SK-N-SH treated with all-trans-retinoic acid at 6 μM for 48 hours (cell line): ENCODE measurements at regions not wholly inside any gene's neighbourhood (a gene's known extent, or its start where the extent isn't known, plus 50 kb on each side); places are given as distances from the start of the nearest gene placed in this dataset.

ENCODE experiments used
- CSDC2 ChIP-seq: fragments of 250-450 bp; sonication (Bioruptor Pico); IDR thresholded peaks from 2 replicates; pipeline ENCODE4 v1.5.0; 2020; ENCODE audit warnings: mild to moderate bottlenecking, moderate library complexity
- CSRNP3 ChIP-seq: fragments of 250-450 bp; sonication (Bioruptor Pico); IDR thresholded peaks from 2 replicates; pipeline ENCODE4 v1.5.1; 2021; ENCODE audit warnings: mild to moderate bottlenecking, moderate library complexity
- ESRRG ChIP-seq: fragments of 250-450 bp; sonication (Bioruptor Pico); IDR thresholded peaks from 2 replicates; pipeline ENCODE4 v1.6.1; 2021; ENCODE audit warnings: mild to moderate bottlenecking
- OSR1 ChIP-seq: fragments of 250-450 bp; sonication (Bioruptor Pico); IDR thresholded peaks from 2 replicates; pipeline ENCODE4 v1.8.0; 2022; ENCODE audit warnings: moderate library complexity, mild to moderate bottlenecking, inconsistent platforms
- RARB ChIP-seq: fragments of 250-450 bp; sonication (Bioruptor Pico); IDR thresholded peaks from 2 replicates; pipeline ENCODE4 v1.8.0; 2021; ENCODE audit warnings: mild to moderate bottlenecking, moderate library complexity
- SNAI2 ChIP-seq: fragments of 250-450 bp; sonication (Bioruptor Pico); IDR thresholded peaks from 2 replicates; pipeline ENCODE4 v1.5.0; 2020; ENCODE audit warnings: mild to moderate bottlenecking, moderate library complexity
- ZFP3 ChIP-seq: fragments of 250-450 bp; sonication (Bioruptor Pico); IDR thresholded peaks from 2 replicates; pipeline ENCODE4 v1.5.0; 2020; ENCODE audit warnings: mild to moderate bottlenecking, moderate library complexity
- ZFP30 ChIP-seq: fragments of 450-650 bp; formaldehyde crosslinking; IDR thresholded peaks from 2 replicates; pipeline ENCODE4 v1.5.0; 2022; ENCODE audit warnings: mild to moderate bottlenecking, moderate library complexity
- ZNF565 ChIP-seq: fragments of 450-650 bp; formaldehyde crosslinking; conservative IDR thresholded peaks from 2 replicates; pipeline ENCODE4 v1.5.0; 2020; ENCODE audit warnings: low read depth, mild to moderate bottlenecking, moderate library complexity
- ZNF70 ChIP-seq: fragments of 450-650 bp; formaldehyde crosslinking; IDR thresholded peaks from 2 replicates; pipeline ENCODE4 v1.5.0; 2020; ENCODE audit warnings: mild to moderate bottlenecking, moderate library complexity

- TF ChIP-seq CSDC2 = no peak
- no peak for TF ChIP-seq ZNF70
- TF ChIP-seq ZNF565 (CRISPR knock-in tag) = no peak
- no peak for TF ChIP-seq RARB (CRISPR knock-in tag)
- TF ChIP-seq ESRRG (CRISPR knock-in tag) = no peak
- no peak for TF ChIP-seq OSR1 (CRISPR knock-in tag)
- TF ChIP-seq ZFP30 (CRISPR knock-in tag) = no peak
- TF ChIP-seq SNAI2 (CRISPR knock-in tag) = no peak
- no peak for TF ChIP-seq ZFP3 (CRISPR knock-in tag)
- no peak for TF ChIP-seq CSRNP3
These were observed 354.7 kb downstream of the STIM2 start for GRCh38 chr4:27215220-27215826.
